NT2/D1 (cell line): ENCODE measurements at regions not wholly inside any gene's neighbourhood (a gene's known extent, or its start where the extent isn't known, plus 50 kb on each side); places are given as distances from the start of the nearest gene placed in this dataset.

ENCODE experiments used
- SUZ12 ChIP-seq: IDR thresholded peaks from 2 replicates; pipeline ENCODE4 v1.6.1; 2011; ENCODE audit not compliant: insufficient read length, insufficient read depth; ENCODE audit errors: extremely low read depth
- YY1 ChIP-seq: IDR thresholded peaks from 2 replicates; pipeline ENCODE4 v1.6.1; 2011; ENCODE audit not compliant: insufficient read length, insufficient read depth

- TF ChIP-seq YY1 (no peak), SUZ12 (no peak)
Observed at GRCh38 chr9:99431103-99431502, 209.0 kb downstream of the SEC61B start.
